GM19452 (cell line): ENCODE measurements at regions not wholly inside any gene's neighbourhood (a gene's known extent, or its start where the extent isn't known, plus 50 kb on each side); places are given as distances from the start of the nearest gene placed in this dataset.

Source experiments
- ATAC-seq: cut with Tn5 transposase; IDR thresholded peaks from one replicate; pipeline ENCODE4 v1.9.1; 2021; ENCODE audit not compliant: unreplicated experiment

- no peak for ATAC-seq
These were observed 107.8 kb upstream of the ESR1 start for GRCh38 chr6:151699719-151700118.

GRCh38 chr6:151701911-151702562 is 105.4 kb upstream of the ESR1 start:
- peak; percentile 74 for ATAC-seq

DNA sequence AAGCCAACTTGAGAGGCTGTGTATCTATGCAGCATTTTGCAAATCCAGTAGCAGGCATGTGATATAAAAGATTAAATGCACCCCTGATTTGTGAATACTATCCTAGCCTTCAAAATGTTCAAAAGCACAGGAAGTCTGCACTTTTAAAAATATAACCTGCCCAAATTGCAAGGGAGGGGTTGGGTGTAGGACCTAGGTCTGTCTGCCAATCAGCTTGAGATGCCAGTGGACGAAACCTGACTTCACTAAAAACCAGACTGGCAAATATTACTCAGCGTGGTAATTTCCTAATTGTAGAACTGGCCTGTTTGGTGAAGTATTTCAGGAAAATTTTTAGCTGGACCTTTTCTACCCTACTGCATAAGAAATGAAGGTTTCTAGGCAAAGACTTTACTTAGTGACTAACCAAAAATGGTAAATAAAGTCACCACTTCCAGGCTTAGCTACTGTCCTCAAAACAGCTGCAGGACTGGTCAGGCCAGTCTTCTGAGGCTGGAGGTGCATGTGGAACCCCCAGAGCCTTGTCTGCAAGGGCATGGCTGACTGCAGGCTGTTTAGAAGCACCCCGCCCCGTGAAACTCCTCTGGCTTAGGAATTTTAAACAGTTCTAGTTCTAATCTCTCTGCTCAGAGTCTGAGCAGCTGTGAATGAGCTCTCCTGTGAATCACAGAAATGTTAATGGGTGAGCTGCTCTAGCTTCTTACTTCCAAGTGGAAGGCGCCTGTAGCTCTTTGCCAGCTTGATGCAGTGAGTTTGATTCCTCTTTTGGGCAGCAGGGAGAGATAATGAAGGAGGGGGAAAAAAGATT is 104.4 kb upstream of the ESR1 start:
- peak; percentile 56 for ATAC-seq

- ATAC-seq: no peak
These were observed 103.1 kb upstream of the ESR1 start for GRCh38 chr6:151704383-151704782.

- ATAC-seq: no peak
These were observed 101.3 kb upstream of the ESR1 start for GRCh38 chr6:151705993-151706733.

DNA sequence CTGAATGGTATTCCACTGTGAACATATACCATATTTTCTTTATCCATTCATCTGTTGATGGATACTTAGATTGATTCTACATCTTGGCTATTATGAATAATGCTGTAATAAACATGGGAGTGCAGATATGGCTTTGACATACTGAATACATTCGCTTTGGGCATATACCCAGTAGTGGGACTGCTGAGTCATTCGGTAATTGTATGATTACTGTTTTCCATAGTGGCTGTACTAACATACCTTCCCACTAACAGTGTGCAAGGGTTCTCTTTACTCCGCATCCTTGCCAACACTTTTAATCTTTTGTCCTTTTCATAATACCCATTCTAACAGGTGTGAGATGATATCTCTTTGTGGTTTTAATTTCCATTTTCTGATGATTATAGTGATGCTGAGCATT is 98.2 kb upstream of the ESR1 start:
- ATAC-seq: no peak

DNA sequence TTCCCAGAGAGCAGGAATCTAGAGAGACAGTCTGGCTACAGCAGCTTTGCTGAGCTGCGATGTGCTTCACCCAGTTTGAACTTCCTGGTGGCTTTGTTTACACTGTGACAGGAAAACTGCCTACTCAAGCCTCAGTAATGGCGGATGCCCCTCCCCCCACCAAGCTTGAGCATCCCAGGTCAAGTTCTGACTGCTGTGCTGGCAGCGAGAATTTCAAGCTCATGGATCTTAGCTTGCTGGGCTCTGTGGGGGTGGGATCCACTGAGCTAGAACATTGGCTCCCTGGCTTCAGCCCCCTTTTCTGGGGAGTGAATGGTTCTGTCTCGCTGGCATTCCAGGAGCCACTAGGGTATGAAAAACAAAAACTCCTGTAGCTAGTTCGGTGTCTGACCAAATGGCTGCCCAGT is 91.0 kb upstream of the ESR1 start:
- no peak for ATAC-seq

DNA sequence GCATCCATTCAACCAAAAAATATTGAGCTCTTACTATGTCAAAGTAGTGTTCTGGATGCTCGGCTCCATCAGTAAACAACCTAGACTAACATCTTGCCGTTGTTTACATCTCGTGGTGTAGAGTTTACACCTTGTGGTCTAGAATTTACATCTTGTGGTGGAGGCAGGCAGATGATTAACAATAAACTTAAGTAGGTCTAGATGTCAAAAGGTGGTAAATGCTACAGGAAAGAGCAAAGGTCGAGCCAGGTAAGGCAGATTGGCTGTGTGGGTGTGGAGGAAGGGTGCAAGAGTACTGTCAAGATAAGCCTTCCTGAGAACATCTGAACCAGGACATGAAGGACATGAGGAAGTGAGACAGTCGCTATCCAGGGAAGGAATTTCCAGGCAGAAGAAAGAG is 88.4 kb upstream of the ESR1 start:
- no peak for ATAC-seq

- ATAC-seq: no peak
These were observed 86.3 kb upstream of the ESR1 start for GRCh38 chr6:151721146-151721545.

GRCh38 chr6:151721671-151722070 is 85.8 kb upstream of the ESR1 start:
- no peak for ATAC-seq

DNA sequence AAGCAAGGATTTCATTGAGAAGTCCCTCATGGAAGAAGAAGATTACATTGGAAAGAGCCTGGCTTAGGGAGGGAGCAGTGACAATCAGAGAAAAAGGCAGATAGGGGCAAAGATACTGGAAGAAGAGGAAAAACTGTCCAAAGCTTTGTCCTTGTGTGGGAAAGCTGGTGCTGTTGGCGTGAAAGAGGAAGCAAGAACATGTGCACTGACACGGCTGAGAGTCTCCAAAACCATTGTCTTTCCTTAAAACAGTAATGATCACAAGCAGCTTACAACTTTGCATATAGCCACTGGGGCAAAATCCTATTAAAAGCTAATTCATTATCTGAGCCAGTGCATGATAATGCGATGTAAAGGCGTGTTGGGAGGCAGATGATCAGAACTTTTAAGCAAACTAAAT is 85.1 kb upstream of the ESR1 start:
- no peak for ATAC-seq

GRCh38 chr6:151723152-151723551 is 84.3 kb upstream of the ESR1 start:
- no peak for ATAC-seq

- ATAC-seq: no peak
These were observed 77.5 kb upstream of the ESR1 start for GRCh38 chr6:151729829-151730495.

DNA sequence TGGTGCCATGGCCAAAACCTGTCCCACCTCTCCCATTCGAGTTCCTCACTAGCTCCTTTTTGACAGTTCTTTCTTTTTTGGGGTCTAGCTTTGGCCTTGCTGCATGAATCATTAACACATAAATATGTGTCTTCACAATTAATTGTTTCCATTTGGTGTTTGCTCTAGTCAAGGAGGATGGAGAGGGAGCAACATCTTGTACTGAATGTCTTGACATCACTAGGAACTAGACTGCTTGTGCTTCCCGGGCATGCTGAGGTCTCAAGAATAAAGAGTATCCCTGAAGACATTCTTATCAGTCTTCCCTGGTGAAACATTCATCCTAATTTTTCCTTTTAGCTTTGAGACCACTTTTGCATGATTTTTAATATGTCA is 77.0 kb upstream of the ESR1 start:
- no peak for ATAC-seq

DNA sequence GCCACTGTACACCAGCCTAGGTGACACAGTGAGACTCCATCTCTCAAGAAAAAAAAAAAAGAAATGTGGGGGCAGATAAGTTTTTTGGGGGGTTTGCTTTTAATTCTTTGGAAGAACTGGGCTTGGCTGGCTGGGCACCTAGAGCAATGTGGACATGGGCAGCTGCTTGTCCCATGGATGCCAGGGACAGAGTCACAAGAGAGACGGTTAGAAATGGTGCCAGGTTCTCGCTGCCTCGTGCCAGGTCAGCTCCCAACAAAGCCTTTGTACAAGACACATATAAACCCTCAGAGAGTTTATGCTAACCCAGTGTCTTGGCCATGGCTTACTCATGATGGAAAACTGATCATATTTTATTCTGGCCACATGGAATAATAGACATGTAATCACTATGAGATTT is 76.2 kb upstream of the ESR1 start:
- no peak for ATAC-seq

GRCh38 chr6:151733680-151734320 is 73.7 kb upstream of the ESR1 start:
- ATAC-seq: no peak

- no peak for ATAC-seq
These were observed 69.2 kb upstream of the ESR1 start for GRCh38 chr6:151738267-151738666.

DNA sequence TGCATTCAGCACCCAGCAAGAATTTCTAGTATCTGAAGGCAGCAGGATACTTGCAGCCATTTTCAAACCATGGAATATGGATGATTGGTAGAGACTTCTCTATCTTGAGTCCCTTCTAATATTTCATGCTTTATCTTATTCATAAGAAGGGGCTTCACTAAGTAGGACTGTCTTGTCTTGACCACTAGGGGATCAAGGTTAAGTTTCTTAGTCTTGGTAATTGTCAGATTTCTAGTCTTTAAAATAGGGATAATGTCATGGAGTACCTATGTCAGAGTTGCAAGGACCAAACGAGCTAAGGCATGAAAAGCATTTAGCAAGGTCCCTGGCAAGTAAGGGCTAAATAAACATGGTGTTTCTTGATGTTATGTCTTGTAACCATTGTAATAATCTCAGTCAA is 68.5 kb upstream of the ESR1 start:
- ATAC-seq: no peak

- no peak for ATAC-seq
These were observed 66.7 kb upstream of the ESR1 start for GRCh38 chr6:151740820-151741219.

- no peak for ATAC-seq
These were observed 59.6 kb upstream of the ESR1 start for GRCh38 chr6:151747896-151748295.

DNA sequence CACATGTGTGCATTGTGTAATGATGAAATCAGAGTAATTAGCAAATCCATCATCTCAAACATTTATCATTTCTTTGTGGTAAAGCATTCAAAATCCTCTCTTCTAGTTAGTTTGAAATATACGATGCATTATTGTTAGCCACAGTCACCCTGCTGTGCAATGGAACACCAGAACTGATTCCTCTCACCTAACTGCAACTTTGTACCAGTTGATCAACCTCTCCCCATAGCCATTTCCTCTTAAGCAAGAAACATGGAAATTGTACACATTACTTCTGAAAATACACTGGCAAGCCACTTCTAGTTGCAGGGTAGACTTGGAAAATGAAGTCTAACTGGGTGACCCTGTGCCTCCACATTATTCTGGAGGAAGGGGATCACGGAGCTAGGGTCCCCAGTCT is 58.1 kb upstream of the ESR1 start:
- ATAC-seq: no peak
